Urinary bladder (tissue), 3 donors: ENCODE measurements at regions not wholly inside any gene's neighbourhood (a gene's known extent, or its start where the extent isn't known, plus 50 kb on each side); places are given as distances from the start of the nearest gene placed in this dataset.

Experiments used
- DNase-seq: peaks from one replicate; pipeline ENCODE4 v3.0.0-alpha.2; 2015; ENCODE audit errors: extremely low spot score
- H3K27ac ChIP-seq: one replicate; pipeline ENCODE4 v1.5.1; 2013; ENCODE audit warnings: low read depth, mild to moderate bottlenecking, moderate library complexity
- H3K36me3 ChIP-seq: one replicate; pipeline ENCODE4 v1.6.1; 2013; ENCODE audit warnings: mild to moderate bottlenecking, moderate library complexity; ENCODE audit not compliant: insufficient read depth
- H3K4me1 ChIP-seq: one replicate; pipeline ENCODE4 v1.6.1; 2013; ENCODE audit warnings: mild to moderate bottlenecking, moderate library complexity; ENCODE audit not compliant: insufficient read depth
- H3K4me3 ChIP-seq: one replicate; pipeline ENCODE4 v1.5.1; 2013; ENCODE audit warnings: low read depth, low read length
- WGBS: extraction: QIAGEN DNeasy Blood & Tissue Kit; methylation state at CpG from one replicate; pipeline ENCODE4 v1.1.7; 2013; 5-methylcytosine and 5-hydroxymethylcytosine counted together
- donor health status: healthy with polysubstance abuse.
- donor health status: healthy.

GRCh38 chr9:117775591-117775990 lies 71.4 kb downstream of the TLR4 start:
- H3K27ac ChIP-seq: no peak overlapping the region

GRCh38 chr9:117777823-117778222 lies 73.6 kb downstream of the TLR4 start:
- DNase-seq: no peak
- Histone ChIP-seq H3K27ac (no peak overlapping the region), H3K36me3 (no peaks in the 10 kb centered on the region), H3K4me1 (no peaks in the 10 kb centered on the region), H3K4me3 (no peak overlapping the region)

More at GRCh38 chr9:117775591-117775990, 71.4 kb downstream of the TLR4 start:
- DNase-seq: no peak
- H3K4me1 ChIP-seq: no peaks in the 10 kb centered on the region
- H3K4me3 ChIP-seq: no peak overlapping the region
- H3K36me3 ChIP-seq: no peaks in the 10 kb centered on the region

GRCh38 chr9:117779760-117780159 lies 75.6 kb downstream of the TLR4 start:
- no peaks in the 10 kb centered on the region for H3K4me1 ChIP-seq
- no peak overlapping the region for H3K27ac ChIP-seq
- H3K36me3 ChIP-seq: no peaks in the 10 kb centered on the region
- no peak overlapping the region for H3K4me3 ChIP-seq
- no peak for DNase-seq
- WGBS: 64% methylated on average over 3 of the region's 3 CpGs

GRCh38 chr9:117782931-117783788 lies 79.0 kb downstream of the TLR4 start:
- H3K36me3 ChIP-seq: no peaks in the 10 kb centered on the region
- 21% methylated on average over 10 of the region's 10 CpGs for WGBS
- H3K4me1 ChIP-seq: no peaks in the 10 kb centered on the region
- peak overlapping the region; percentile 36 for H3K4me3 ChIP-seq
- H3K27ac ChIP-seq: no peak overlapping the region
- DNase-seq: peak; percentile 41

GRCh38 chr9:117783828-117784227 lies 79.6 kb downstream of the TLR4 start:
- Histone ChIP-seq H3K4me3 (no peak overlapping the region), H3K27ac (no peak overlapping the region), H3K4me1 (no peaks in the 10 kb centered on the region), H3K36me3 (no peaks in the 10 kb centered on the region)
- DNase-seq: no peak
- 75% methylated on average over 1 of the region's 1 CpG for WGBS

- DNase-seq: no peak
- no peaks in the 10 kb centered on the region for H3K36me3 ChIP-seq
- H3K4me3 ChIP-seq: no peak overlapping the region
- WGBS: 36% methylated on average over 1 of the region's 1 CpG
- no peak overlapping the region for H3K27ac ChIP-seq
- H3K4me1 ChIP-seq: no peaks in the 10 kb centered on the region
Observed at GRCh38 chr9:117784996-117785395, 80.8 kb downstream of the TLR4 start.

GRCh38 chr9:117787746-117788145 lies 83.5 kb downstream of the TLR4 start:
- Histone ChIP-seq H3K36me3 (no peaks in the 10 kb centered on the region), H3K4me1 (no peaks in the 10 kb centered on the region), H3K4me3 (no peak overlapping the region), H3K27ac (no peak overlapping the region)
- DNase-seq: no peak
- WGBS: 70% methylated on average over 3 of the region's 3 CpGs

- Histone ChIP-seq H3K27ac (no peak overlapping the region), H3K36me3 (no peaks in the 10 kb centered on the region), H3K4me1 (no peaks in the 10 kb centered on the region), H3K4me3 (no peak overlapping the region)
- DNase-seq: no peak
Observed at GRCh38 chr9:117795271-117795670, 91.1 kb downstream of the TLR4 start.

- DNase-seq: no peak
- Histone ChIP-seq H3K27ac (no peak overlapping the region), H3K4me3 (no peak overlapping the region), H3K4me1 (no peaks in the 10 kb centered on the region), H3K36me3 (no peaks in the 10 kb centered on the region)
- WGBS: 64% methylated on average over 2 of the region's 2 CpGs
Observed at GRCh38 chr9:117796681-117797080, 92.5 kb downstream of the TLR4 start.

GRCh38 chr9:117800389-117800788 lies 96.2 kb downstream of the TLR4 start:
- 58% methylated on average over 2 of the region's 2 CpGs for WGBS
- Histone ChIP-seq H3K36me3 (no peaks in the 10 kb centered on the region), H3K4me1 (no peaks in the 10 kb centered on the region), H3K27ac (no peak overlapping the region), H3K4me3 (no peak overlapping the region)
- no peak for DNase-seq

GRCh38 chr9:117809751-117810150 lies 105.5 kb downstream of the TLR4 start:
- Histone ChIP-seq H3K4me3 (no peak overlapping the region), H3K27ac (no peak overlapping the region), H3K36me3 (no peaks in the 10 kb centered on the region), H3K4me1 (no peaks in the 10 kb centered on the region)
- no peak for DNase-seq
- 86% methylated on average over 4 of the region's 4 CpGs for WGBS

- WGBS: 64% methylated on average over 5 of the region's 5 CpGs
- H3K4me3 ChIP-seq: no peak overlapping the region
- no peaks in the 10 kb centered on the region for H3K4me1 ChIP-seq
- H3K36me3 ChIP-seq: no peaks in the 10 kb centered on the region
- no peak overlapping the region for H3K27ac ChIP-seq
- DNase-seq: no peak
Observed at GRCh38 chr9:117815315-117815714, 111.1 kb downstream of the TLR4 start.

- Histone ChIP-seq H3K27ac (no peak overlapping the region), H3K4me3 (no peak overlapping the region), H3K36me3 (no peaks in the 10 kb centered on the region), H3K4me1 (no peaks in the 10 kb centered on the region)
- 71% methylated on average over 3 of the region's 3 CpGs for WGBS
- no peak for DNase-seq
Observed at GRCh38 chr9:117815948-117816347, 111.7 kb downstream of the TLR4 start.

GRCh38 chr9:117821954-117822353 lies 117.8 kb downstream of the TLR4 start:
- DNase-seq: no peak
- Histone ChIP-seq H3K36me3 (no peaks in the 10 kb centered on the region), H3K4me1 (no peaks in the 10 kb centered on the region), H3K4me3 (no peak overlapping the region), H3K27ac (no peak overlapping the region)
- 53% methylated on average over 2 of the region's 2 CpGs for WGBS

GRCh38 chr9:117823576-117823975 lies 119.4 kb downstream of the TLR4 start:
- no peaks in the 10 kb centered on the region for H3K4me1 ChIP-seq
- H3K27ac ChIP-seq: no peak overlapping the region
- no peak overlapping the region for H3K4me3 ChIP-seq
- DNase-seq: no peak
- H3K36me3 ChIP-seq: no peaks in the 10 kb centered on the region
